ENCODE measurements at regions not wholly inside any gene's neighbourhood (a gene's known extent, or its start where the extent isn't known, plus 50 kb on each side); places are given as distances from the start of the nearest gene placed in this dataset.
"Not testable (repeated sequence)": the region's sequence is repeated elsewhere in the genome, so short reads cannot be mapped to it uniquely, and the experiment has no call there.

DNA sequence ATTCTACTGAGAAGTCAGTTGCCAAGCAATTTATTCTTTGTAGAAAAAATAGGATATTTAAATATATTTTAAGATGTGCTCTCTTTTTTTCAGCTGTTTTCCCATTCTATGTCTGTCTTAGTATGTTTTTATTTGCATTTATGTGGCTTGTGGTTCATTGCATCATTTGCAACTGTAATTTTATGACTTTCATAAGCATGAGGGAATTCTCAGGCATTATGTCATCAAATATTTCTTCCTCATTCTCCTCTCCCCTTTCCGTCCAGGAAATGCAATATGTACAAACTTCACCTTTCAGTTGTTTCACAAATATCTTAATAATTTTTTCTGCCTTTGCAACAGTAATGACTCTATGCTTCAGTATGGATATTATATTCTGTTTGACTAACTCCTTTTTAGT is 560.2 kb upstream of the LRATD1 start:
- DNase-seq (ENCODE audit: low spot score): no peak

DNA sequence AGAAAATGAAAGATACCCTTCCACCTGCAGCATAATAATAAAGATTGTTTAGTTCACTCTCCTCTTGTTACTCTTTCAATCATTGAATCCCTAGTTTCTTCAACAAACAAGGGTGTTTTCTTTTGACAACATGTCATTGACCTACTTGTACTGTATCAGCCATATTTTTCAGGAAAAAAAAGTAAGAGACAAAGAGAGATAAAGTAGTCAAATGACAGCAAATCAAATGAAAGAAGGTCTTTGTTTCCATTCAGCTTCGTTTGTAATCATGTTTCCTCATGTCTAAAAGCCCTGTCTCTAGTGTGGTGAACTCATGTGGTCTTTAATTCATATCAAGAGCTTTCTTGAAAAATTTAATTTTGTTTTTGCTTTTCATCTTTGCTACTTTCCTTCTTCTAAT is 557.8 kb upstream of the LRATD1 start:
- DNase-seq (ENCODE audit: low spot score): no peak

DNA sequence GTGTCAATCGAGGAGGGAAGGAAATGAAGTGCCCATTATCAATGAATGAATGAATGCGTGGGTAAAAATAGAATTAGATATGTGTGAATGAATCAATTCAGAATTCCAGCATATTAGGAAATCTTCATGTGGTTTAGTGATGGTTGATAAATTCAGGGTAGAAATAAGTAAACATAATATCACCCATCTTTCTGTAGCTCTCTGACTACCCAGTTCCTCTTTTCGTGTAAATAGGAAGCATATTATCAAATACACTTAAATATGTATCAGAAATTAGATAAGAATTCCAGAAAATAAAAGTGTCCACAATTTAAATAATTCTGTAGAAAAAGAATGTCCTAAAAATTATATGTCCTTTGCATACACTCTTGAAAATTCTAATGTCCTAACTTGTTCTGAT is 552.9 kb upstream of the LRATD1 start:
- no peak for DNase-seq (ENCODE audit: low spot score)

DNA sequence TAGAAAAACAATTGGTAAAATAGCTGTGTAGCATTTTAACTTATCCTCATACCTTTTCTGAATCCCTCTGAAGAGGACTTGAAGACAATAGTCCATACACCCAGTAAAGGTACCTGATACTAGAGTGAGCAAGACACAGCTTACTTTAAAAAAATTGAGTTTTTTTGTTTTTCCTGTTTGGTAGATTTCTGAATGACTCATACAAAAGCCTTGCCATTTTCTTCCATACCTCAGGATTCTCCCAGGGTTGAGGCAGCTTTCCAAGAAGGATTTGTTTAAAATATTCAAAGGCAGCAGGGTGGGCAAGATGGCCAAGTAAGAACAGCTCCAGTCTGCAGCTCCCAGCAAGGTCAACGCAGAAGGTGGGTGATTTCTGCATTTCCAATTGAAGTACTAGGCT is 551.0 kb upstream of the LRATD1 start:
- no peak for DNase-seq (ENCODE audit: low spot score)

DNA sequence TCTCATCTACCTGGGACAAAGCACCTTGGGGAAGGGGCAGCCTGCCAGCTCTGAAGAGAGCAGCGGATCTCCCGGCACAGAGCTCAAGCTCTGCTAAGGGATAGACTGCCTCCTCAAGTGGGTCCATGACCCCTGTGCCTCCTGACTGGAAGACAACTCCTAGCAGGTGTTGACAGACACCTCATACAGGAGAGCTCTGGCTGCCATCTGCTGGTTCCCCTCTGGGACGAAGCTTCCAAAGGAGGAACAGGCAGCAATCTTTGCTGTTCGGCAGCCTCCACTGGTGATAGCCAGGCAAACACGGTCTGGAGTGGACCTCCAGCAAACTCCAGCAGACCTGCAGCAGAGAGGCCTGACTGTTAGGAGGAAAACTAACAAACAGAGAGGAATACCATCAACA is 549.9 kb upstream of the LRATD1 start:
- no peak for DNase-seq (ENCODE audit: low spot score)

DNA sequence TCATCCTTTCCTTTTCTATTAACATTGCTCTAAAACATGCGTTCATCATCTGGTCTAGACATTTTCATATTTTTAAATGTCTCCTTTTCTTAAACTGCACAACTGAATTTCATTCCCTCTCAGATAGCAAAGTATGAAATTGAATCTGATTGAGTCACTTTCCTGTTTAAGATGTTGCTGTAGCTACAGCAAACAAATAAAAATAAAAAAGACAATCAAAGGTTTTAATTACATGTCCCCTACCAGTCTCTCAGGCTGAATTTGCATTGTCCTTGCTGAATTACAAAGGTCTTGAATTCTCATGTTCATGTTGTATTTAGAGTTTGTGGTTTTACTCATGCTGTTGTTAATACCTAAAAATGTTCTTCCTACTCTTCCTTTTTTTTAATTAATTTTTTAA is 537.9 kb upstream of the LRATD1 start:
- no peak for DNase-seq (ENCODE audit: low spot score)

DNA sequence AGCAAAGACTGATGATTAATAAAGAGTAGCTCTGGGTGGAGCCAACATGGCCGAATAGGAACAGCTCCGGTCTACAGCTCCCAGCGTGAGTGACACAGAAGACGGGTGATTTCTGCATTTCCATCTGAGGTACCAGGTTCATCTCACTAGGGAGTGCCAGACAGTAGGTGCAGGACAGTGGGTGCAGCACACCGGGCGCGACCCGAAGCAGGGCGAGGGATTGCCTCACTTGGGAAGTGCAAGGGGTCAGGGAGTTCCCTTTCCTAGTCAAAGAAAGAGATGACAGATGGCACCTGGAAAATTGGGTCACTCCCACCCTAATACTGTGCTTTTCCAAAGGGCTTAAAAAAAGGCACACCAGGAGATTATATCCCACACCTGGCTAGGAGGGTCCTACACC is 533.4 kb upstream of the LRATD1 start:
- DNase-seq (ENCODE audit: low spot score): not testable (repeated sequence)

DNA sequence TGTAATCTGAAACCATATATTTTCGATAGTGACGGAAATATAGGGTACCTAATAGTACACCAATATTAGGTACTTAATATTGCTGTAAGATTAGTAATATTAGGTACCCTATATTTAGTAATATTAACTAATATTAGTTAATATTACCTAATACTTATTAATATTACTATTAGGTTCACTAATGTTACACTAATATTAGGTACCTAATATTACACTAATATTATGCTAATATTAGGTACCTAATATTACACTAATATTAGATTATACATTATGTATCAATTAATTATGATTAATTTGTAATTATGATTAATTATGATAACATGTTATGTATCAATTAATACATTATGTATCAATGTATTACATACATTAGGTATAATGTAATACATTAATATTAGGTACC is 518.2 kb upstream of the LRATD1 start:
- DNase-seq (ENCODE audit: low spot score): no peak

DNA sequence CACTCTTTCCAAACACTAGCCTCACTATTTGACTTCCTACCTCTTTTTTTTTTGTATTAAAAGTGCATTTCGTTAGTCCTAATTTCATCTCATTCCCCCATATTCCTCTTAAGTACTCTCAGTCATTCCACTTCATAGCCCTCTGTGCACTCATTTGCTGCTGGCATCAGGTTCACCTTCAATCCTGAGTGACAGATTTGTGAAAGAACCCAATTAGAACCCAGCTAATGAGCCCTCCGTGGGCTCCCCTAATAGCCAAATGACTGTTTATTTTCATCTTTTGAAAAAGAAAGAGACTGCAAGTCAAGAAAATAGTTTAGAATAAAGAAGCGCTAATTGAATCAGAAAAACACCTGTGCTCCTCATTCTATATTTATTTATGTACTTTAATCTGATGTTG is 512.1 kb upstream of the LRATD1 start:
- DNase-seq (ENCODE audit: low spot score): no peak

DNA sequence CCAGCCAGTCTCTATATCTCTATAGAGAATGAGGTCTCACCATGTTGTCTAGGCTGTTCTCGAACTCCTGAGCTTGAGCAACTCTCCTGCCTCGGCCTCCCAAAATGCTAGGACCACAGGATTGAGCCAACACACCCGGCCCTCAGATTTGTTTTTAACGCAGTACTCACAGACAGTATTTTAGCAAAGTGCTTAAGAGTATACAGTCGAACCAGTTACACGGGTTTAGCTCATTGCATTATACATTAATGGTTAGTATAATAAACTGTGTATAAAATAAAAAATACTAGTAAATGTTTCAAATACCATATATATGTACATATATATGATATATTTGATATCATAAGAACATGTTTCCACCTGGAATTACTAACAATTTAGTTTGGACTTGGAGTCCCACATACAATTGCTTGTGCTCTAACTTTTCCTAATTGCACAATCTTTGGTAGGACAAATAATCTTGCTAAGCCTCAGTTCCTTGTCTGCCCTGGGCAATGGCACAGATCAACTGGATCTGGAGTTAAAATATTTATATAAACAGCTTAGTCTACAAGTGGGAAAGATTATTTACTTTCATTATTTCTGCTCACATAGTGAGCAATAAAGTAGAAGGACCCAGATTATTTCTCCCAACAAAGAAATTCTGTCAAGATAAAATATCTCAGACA is 508.9 kb upstream of the LRATD1 start:
- DNase-seq (ENCODE audit: low spot score): no peak

DNA sequence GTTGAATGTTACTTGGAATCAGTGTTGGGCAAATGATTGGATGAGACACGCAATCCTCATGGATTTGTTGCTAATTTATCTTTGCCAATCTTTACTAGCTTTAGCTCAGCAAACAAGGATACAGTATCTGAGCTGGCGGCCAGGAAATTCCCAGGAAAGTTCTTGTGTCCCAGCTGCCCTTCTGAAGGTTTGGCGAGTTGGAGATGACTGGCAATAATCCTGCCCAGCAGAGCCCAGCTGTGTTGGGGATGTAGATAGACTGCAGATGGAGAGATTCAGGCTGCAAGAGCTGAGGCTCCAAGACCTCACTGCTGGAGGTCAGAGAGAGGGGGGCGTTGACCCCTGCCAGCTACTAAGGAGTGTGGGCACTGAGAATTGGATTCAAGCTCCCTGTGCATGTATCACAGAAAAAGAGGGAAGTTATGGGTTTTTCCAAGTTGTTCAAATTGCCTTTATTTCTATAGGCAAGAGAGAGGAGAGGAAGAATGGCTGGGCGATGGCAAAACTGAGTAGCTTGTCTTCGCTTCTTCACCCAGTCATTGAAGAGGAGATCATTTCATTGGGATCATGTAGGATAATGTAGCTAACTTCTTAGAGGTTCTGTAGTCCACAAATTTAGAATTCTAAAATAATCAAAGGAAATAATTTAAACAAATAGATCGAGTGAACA is 506.8 kb upstream of the LRATD1 start:
- DNase-seq (ENCODE audit: low spot score): no peak

DNA sequence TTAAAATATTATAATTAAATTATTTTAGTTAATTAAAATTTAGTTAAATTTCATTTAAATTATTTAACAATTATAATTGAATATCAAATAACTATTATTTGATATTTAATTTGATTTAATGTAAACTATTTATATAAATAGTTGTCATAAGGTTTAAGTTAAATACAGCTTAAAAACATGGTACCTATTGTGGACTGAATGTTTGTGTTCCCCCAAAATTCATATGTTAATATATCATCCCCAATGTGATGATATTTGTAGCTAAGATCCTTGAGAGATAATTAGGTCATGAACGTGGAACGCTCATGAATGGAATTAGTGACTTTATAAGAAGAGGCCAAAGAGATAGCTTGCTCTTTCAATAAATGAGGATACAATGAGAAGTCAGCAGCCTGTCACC is 505.7 kb upstream of the LRATD1 start:
- DNase-seq (ENCODE audit: low spot score): no peak

DNA sequence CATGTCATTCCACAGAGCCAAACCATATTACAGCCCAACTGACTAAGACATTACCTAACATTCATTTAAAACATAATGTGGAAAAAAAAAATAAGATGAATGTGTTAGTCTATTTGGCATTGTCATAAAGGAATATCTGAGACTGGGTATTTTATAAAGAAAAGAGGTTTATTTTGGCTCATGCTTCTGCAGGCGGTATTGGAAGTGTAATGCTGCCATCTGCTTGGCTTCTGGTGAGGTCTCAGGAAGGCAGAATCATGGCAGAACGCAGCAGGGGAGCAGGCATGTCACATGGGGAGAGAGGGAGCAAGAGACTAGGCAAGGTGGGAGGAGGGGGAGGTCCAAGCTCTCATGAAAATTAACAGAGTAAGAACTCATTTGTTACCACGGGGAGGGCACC is 504.8 kb upstream of the LRATD1 start:
- DNase-seq (ENCODE audit: low spot score): no peak

DNA sequence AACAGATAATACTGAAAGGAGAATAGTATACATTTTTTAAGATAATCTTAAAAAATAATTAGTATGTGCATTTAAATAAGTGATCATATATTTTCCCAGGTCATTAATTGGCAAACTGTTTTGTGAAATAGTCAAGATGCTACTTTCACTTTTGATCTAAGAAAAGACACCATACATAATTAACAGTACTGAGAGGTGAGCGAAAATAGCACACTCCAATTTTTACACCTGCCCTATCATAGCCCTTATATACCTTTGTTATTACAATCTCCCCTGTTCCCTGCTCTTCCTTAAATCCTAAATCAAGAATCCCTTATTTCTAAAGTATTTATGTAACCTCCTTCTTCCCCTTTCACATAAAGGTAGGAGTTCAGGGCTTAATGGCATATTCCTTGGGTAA is 500.1 kb upstream of the LRATD1 start:
- DNase-seq (ENCODE audit: low spot score): no peak

DNA sequence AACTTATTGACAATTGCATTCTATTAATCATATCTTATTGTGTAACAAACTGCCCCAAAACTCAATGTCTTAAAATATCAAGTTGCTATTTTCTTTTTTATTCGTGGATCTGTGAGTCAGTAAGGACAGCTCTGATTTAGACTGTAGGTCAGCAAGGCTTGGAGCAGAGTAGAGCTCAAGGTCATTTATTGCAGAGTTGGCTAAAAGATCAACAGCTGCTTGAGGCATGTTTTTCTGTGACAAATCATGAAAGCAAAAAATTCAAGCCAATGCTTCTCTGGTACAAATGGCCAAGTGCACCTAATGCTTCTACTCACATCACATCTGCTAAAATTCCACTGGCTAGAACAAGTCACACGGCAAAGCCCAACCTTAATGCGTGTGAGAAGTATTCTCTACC is 497.7 kb upstream of the LRATD1 start:
- DNase-seq (ENCODE audit: low spot score): no peak

DNA sequence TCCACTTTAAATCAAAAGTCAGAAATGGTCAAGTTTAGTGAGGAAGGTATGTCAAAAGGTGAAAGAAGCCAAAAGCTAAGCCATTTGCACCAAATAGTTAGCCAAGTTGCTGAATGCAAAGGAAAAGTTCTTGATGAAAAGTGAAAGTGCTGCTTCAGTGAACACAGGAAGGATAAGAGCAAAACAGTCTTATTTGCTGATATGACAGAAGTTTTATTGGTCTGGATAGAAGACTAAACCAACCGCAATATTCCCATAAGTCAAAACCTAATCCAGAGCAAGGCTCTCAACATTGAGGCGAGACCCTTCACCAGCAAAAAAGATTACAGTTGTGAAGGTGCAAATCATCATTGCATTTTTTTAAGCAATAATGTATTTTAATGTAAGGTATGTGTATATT is 496.5 kb upstream of the LRATD1 start:
- no peak for DNase-seq (ENCODE audit: low spot score)

DNA sequence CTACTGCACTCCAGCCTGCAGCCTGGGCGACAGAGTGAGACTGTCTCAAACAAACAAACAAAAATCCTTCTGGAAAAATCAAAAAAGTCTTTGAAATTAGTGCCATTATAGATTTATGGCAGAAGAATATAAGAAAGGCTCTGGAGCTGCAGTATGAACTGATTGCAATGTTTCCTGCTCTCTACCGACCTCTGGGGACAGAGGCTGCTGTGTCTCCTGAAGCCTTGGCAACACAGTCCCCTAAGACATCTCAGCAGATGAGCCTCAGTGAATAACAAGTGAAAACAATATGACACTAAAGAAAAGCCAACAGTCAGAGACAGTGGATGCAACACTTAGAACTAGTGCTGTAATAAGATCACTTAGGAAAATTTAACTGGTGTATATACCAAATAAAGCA is 494.9 kb upstream of the LRATD1 start:
- DNase-seq (ENCODE audit: low spot score): no peak

DNA sequence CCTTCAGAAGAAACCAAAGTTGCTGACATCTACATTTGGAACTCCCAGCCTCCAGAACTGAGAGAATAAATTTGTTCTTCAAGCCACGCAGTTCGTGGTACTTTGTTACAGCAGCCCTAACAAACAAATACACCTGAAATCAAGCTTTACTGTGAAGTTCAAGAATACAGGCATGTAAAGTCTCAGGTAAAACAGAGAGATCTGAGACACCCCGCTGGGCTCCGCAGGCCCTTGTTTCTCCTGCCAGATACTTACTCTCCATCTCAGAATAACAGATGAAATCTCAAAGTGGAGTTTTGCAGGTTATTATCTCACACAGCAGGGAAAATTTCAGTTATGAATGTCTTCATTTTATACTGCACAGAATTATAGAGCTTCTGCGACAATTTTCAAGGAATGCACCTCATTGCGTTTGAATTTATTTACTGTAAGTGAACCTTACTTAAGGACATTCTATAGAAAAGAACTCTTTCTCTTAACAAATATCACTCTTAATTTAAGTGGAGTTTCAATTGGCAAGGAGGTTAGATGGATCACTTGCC is 492.4 kb upstream of the LRATD1 start:
- DNase-seq (ENCODE audit: low spot score): no peak

DNA sequence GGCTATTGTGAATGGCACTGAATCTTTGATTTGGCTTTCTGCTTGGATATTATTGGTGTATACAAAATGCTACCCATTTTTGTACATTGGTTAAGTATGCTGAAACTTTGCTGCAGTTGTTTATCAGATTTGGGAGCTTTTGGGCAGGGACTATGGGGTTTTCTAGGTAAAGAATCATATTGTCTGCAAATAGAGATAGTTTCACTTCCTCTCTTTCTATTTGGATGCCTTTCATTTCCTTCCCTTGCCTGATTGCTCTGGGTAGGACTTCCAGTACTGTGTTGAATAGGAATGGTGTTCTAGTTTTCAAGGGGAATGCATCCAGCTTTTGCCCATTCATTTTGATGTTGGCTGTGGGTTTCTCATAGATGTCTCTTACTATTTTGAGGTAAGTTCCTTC is 489.1 kb upstream of the LRATD1 start:
- DNase-seq (ENCODE audit: low spot score): no peak

DNA sequence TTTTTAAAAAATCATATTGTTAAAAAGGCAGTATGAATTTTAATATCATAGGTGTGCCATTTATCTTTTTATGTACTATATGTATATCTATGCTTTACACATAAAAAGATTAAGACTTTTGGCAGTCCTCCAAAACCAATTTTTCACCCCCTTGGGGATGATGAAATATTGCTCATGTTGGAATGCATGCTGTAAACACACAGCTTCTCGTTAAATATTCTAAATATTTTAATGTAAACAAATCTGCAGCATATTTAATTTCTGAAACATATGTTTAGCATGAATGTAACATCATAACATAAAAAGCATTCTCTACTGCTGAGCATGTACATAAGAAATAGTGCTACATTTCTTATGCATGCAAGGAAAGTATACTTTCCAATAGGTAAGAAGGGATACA is 484.3 kb upstream of the LRATD1 start:
- DNase-seq (ENCODE audit: low spot score): no peak

DNA sequence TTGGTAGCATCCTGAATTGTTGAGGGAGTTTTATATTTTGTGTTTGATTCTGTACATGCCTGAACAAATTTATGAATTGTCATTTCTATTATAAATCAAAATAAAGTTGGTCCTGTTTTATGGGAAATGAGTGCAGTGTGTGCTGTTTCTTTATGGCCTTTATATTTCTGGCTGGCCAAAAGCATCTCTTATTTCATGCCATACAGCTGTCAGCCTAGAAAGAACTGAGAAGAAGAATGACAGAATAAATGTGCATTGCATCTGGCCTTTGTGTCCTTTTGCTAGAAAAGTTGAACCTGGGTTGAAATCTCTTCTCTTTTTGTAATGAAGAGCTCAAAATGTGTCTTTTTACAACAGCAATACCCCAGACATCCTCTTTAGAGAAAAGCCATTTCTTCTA is 474.7 kb upstream of the LRATD1 start:
- no peak for DNase-seq (ENCODE audit: low spot score)

DNA sequence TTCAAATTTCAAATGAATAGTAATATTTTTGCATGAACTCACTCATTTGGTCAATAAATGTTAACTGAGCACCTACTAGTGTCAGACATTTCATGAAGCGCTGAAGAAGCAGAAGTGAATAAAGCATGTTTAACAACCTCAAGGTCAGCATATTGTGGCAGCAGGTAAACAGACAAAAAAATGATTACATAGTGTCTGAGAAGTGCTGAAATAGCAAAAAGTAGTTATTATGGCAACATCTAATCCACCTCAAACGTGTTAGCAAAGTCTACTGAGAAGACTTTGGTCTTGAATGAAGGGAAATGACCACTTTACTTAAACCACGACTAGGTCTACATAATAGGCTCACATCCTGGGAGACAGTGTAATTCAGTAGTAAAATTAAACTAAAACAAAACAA is 452.2 kb upstream of the LRATD1 start:
- no peak for DNase-seq (ENCODE audit: low spot score)

DNA sequence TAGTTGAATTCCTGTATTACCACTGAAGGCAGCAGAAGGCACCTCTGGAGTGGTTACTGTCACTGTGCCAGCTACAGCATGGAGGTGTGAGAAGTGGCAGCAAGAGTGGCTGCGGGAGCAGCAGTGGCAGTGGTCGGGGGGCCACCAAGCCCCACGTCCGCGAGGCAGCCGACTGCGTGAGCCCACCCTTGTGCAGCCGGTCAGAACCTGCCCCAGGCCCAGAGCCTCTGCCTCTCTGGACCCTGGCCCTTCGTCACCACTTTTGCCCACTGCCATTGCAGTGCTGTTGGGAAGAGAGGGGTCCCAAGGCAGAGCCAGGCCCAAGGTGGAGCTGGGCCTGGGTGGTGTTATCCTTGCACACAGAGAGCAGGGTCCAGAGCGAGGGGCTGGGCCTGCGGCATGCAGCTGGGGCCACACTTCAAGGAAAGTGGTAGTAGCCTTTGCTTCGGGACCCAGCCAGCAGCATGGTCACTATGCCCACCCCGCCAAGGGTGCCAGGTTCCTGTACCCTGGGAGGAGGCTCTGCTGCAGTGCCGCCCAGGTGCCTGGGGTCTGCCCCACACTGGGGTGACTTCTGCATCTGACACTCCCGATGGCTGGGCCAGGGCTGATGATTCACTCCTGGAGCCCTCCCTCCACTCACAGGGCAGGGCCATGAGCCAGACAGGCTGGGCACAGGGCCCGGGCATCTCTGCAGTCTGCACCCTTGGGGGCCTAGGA is 450.1 kb upstream of the LRATD1 start:
- DNase-seq (ENCODE audit: low spot score): no peak
